ENCODE measurements at regions not wholly inside any gene's neighbourhood (a gene's known extent, or its start where the extent isn't known, plus 50 kb on each side); places are given as distances from the start of the nearest gene placed in this dataset.
"Not testable (repeated sequence)": the region's sequence is repeated elsewhere in the genome, so short reads cannot be mapped to it uniquely, and the experiment has no call there.

DNA sequence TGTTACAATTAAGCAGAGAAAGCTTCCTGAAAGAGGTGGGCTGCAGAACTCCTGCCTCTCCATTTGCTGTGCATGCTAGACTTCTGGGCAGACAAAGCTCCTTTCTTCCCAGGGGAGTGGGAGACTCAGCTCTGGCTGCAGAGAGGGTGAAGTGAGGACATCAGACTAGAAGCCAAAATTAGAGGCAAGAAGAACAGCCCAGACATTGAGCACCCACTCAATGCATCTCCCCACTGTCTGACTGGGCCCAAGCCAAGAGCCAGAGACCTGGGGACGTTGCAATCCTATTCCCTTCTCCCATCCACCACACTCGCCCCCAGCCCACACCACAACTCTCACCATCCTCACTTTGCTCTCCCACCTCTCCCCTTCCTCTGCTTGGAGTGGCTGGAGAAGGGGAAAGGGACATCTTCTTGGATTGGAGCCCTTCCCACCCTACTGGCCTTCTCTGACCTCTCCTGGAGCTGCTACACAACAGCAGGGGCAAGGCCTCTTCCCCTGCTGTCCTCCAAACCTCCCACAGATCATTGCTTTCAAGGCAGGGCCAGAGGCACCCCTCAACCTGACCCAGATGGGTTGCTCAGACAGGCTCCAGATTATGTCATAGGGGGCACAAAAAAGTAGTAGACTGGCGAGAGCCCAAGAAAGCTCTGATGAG lies 477.7 kb upstream of the CADM1 start:
- DNase-seq (ENCODE audit: low read depth): no peak

GRCh38 chr11:115981104-115981481 lies 476.9 kb upstream of the CADM1 start:
- DNase-seq (ENCODE audit: low read depth): no peak

- no peak for DNase-seq (ENCODE audit: low read depth)
Observed at GRCh38 chr11:115980337-115981103, 476.3 kb upstream of the CADM1 start.

- peak; percentile 31 for DNase-seq (ENCODE audit: low read depth)
Observed at GRCh38 chr11:115974703-115975102, 470.5 kb upstream of the CADM1 start.

DNA sequence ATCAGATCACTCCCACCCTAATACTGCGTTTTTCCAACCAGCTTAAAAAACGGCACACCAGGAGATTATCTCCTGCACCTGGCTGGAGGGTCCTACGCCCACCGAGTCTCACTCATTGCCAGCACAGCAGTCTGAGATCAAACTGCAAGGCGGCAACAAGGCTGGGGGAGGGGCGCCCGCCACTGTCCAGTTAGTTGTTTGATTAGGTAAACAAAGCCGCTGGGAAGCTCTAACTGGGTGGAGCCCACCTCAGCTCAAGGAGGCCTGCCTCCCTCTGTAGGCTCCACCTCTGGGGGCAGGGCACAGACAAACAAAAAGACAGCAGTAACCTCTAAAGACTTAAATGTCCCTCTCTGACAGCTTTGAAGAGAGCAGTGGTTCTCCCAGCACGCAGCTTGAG lies 463.0 kb upstream of the CADM1 start:
- DNase-seq (ENCODE audit: low read depth): not testable (repeated sequence)

DNA sequence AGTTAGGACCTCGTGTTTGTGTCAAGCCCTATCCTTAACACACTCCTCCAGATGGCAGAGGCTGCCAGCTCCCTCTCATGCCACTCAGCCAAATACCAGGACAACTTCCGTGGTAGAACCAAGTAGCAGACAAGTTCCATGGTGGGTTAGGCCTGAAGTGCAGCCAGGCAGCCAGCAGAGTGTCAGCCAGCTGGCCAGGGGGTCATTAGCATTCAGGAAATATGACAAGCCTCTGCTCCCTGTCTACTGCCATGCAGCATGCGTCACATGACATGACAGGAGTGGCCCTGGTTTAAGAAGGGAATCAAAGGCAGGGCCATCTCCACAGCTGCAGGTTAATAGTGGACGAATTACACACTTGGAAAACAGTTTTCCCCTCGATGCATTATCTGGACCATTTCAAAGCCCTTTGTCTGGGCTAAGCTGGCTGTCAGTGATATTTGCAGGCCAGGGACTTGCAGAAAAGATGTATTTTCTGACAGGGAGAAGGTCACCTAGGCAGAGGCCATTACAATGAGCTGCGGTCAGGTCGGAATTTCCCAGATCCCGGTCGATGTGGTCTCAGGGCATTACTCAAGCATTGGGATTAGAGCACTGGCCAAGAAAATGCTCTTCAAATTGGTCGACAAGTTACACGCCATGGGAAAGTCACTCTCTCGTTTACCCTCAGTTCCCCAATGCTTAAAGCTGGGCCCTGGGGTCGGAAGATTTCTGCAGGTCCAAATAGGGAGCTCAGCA lies 461.7 kb upstream of the CADM1 start:
- peak; percentile 93 for DNase-seq (ENCODE audit: low read depth)

DNA sequence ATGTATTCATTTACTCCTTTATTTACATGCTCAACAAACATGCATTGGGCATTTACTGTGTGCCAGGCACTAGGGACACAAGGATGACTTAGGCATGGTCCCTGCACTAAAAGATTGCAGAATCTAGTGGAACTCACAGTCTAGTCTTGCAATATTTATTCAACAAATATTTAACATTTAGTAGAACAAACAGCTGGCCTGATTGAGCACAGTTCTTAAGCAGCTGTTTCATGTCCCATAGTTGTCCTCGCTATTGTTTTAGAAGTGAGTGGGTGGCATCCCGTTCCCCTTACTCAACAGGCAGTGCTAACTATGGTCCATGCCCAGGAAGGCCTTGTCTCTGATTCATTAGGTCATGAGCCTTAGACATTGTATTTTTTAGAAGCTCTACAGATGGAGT lies 459.9 kb upstream of the CADM1 start:
- no peak for DNase-seq (ENCODE audit: low read depth)

- DNase-seq (ENCODE audit: low read depth): no peak
Observed at GRCh38 chr11:115963156-115963555, 458.9 kb upstream of the CADM1 start.

DNA sequence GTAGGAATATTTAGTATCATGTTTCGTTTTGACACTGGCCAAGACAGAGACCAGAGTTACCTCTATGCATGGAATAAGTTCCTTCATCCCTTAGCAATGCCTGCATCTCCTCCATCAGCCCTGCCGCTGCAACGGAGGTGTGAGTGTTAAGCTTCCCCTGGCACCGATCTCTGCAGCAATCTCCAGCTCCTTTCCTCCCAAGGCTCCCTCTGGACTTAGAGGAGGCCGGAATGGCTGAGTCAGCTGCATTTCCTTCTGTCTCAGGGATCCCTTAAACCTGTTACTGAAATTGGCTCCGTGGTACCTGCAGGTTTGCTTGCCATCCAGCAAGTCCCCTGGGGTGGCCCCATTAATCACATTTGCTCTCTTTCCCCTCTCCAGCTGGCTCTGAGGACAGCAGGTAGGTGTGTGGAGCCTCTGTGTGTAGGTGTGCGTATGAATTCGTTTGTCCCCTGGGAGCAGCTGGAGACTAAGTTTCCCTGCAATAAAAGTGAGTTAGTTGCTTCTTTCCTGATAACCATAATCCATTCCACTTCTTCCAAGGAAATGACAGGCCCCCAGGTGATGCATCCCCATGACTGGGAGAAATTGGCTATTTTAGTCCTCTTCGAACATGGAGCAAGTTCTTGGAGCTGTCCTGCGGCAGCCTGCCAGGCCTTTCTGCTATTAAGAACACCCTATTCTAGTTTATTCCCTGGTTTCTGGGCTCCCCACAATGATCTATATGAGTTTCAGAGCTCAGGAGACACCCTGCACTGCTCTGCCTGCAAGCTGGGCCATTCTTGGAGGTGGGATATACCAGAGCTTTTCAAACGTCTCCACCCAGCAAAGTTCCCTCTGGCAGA lies 457.2 kb upstream of the CADM1 start:
- DNase-seq (ENCODE audit: low read depth): peak; percentile 44

DNA sequence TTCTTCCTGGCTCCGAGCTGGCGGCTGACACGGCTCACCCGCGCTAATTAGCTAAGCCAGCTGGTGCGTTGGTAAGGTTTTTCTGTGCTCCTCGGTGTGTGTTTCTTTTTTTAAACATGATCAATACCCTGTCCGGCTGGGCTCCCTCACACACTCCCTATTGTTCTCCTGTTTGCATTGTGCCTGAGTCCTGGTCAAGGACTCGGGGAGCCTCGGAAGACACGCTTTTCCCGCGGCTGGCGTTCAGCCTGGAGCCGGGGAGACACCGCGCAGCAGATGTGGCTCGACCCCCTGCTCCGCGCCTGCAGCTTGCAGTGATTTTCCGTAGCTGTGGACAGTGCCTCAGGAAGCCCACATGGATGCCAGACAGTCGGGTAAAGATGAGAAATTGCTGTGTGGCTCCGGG lies 454.9 kb upstream of the CADM1 start:
- no peak for DNase-seq (ENCODE audit: low read depth)

DNA sequence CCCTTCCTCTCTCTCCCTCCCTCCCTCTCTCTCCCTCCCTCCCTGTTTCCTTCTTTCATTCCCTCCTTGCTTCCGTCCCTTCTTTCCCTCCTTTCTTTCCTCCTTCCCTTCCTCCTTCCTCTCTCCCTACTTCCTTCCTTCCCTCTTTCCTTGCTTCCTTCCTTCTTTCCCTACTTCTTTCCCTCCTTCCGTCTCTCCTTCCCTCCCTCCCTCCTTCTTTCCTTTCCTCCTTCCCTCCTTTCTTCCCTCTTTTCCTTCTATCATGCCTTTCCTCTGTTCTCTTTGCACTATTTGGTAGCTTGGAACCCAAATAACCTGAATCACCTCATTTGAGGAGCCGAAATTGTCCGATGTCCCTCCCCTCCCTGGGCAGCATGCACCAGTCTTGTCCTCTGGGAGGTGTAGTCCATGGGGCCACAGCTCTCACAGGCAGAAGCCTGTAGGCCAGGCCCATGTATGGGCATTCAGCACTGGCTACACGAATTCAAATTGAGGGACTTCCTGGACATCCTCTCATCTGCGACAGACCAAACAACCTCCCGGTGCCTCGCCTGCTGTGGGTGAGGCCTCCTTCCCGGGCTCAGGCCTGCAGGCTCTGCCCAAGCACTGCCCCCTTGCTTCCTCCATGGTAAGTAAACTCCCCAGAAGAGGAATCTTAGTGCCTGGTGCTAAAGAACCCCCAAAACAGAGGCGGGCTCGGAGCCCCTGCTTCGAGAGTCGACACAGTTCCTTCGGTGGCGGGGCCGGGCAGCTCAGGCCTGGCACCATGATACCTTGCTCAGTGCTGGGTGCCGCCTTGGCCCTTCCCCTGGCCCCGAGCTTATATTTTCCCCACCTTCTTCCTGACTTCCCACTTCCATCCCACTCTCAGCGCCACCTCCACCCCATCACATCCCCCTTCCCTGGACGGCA lies 454.1 kb upstream of the CADM1 start:
- DNase-seq (ENCODE audit: low read depth): no peak

GRCh38 chr11:115955803-115956202 lies 451.6 kb upstream of the CADM1 start:
- DNase-seq (ENCODE audit: low read depth): no peak

DNA sequence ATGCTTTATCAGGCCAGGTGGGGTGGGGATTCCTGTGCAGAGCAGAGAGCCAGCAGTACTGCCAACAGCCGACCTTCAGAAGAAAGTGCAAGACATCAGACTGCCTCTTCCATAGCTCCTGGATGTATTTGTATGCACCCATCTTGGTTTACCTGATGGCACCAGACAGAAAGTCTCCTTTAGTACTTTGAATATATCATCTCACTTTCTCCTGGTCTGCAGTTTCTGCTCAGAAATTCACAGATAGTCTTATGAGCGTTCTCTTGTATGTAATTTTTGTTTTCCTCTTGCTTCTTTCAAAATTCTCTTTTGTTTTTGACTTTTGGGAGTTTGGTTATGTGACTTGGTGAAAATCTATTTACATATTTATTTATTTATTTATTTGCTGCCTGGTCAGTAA lies 446.4 kb upstream of the CADM1 start:
- DNase-seq (ENCODE audit: low read depth): no peak

DNA sequence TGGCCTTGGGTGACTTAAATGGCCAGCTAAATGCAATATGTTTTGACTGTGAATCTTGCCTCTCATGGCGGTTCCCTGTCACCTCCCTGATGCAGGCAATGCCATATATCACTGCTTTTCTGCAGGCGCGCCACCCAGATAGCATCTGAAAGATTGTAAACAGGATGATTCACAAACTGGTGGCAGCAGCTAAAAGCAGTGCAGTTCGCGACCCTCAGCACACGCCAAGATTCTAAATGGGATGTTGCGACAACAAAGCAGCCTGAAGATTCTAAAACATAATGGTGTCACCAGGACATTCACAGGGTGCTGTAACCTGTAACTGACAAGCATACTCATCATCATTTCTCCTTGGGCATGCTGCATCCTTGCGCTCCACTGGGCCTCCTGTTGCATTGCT lies 440.4 kb upstream of the CADM1 start:
- peak; percentile 65 for DNase-seq (ENCODE audit: low read depth)

DNA sequence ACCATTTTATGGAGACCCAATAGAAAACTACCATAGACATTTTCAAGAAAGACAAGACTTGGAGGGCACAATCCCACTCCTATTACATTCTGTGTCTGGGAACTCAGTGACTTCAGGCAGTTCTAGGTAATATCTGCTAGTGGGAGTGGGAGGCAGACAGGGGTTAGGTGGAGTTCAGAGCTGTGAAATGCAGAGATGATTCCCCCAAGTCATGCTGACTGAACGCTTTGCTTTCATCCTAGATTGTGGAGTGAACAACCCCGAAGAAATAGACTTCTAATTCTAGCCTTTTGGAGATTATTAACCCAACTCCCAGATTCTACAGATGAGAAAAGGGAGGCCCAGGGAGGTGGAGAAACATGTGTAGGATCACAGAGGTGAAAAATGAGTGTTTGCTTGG lies 437.8 kb upstream of the CADM1 start:
- DNase-seq (ENCODE audit: low read depth): no peak

DNA sequence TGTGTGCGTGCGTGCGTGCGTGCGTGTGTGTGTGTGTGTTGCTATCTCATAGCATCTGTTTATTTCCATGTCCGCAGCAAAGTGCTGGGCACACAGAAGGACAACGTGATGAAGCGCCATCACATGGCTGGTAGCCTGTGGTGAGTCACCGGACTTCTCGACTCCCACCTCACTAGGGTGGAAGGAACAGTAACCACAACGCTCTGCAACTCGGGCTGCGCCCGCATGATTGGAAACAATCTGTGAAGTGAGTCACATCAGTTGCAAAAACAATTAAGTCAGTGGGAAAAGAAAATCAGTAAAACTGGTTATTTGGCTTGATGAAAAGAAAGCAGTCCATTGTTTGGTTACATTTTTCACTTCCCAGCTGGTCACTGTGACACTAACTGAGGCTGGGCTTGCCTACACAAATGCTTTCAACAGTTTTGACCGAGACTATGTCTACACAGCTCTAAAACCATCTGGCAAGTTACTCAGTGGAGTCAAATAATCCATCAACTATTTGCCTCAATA lies 437.3 kb upstream of the CADM1 start:
- peak; percentile 98 for DNase-seq (ENCODE audit: low read depth)

DNA sequence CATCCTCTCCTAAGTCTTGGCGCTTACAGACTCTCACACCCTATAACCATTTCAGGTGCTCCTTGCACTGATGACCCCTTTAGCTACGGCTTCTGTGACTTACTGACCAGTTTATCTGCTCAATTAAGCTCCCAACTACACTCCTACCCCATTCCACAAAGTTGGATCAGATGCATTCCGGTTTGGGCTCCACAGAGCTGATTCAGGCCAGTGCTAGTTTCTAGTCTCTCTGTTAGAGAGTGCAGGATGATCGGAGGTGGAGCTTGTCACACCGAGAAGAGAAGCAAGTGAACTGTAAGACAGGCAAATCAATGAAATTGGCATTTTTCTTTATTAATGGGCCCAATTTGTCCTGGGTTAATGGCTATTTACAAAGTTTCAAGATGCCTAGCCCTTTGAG lies 436.8 kb upstream of the CADM1 start:
- DNase-seq (ENCODE audit: low read depth): no peak

GRCh38 chr11:115939731-115940421 lies 435.7 kb upstream of the CADM1 start:
- no peak for DNase-seq (ENCODE audit: low read depth)

DNA sequence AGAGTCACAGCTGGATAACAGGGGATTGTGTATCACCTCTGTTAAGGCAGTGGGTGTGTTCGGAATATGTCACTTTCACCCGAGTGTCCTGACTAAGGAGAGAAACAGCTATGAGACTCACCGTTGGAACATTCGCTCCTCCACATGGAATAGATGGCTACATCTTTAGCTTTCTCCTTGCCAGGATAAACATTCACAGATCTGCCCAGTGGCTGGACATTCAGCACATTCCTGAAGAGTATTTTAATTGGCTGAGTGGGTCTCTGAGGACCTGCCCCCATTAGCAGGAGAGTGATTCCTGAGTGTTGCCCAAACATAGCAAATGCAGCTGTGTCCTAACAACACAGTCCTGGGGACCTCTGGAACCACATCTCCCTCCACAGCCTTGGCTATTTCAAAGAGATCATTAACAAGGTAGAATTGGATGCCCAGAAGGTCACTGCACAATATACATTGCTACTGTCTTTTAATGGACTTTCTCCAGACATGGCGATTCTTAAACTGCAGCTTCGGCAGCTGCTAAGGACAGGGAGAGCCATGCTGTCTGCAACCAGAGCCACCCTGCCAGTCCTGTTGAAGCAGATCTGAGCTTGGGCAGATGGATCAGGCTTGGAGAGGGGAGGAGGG lies 435.0 kb upstream of the CADM1 start:
- DNase-seq (ENCODE audit: low read depth): peak; percentile 55

DNA sequence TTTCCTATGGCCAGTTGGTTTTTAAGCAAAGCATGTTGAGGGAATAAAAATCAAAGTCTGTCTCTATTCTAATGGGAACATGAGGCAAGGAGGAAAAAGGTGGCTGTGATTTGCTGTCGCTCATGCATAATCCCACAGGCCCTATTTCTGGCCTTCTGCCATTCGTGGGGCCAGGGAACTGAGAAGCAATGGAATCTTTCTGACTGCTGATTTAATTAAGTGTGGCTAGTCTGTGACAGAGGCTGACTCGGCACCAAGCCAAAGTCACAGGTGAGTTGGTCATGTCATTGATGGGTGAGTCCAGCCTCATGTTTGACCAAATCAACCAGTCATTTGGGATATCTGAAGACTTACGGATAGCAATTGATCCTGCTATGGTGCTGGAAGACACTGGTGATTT lies 429.3 kb upstream of the CADM1 start:
- DNase-seq (ENCODE audit: low read depth): no peak

Data from M059J (cell line).